ENCODE measurements at regions not wholly inside any gene's neighbourhood (a gene's known extent, or its start where the extent isn't known, plus 50 kb on each side); places are given as distances from the start of the nearest gene placed in this dataset.
A peak's percentile ranks its signal among the peaks of the same experiment; 100 is the strongest.

GRCh38 chr6:144768551-144769075 is 483.5 kb downstream of the UTRN start:
- Histone ChIP-seq H3K9me3 (no peaks in the 10 kb centered on the region), H3K4me3 (no peak overlapping the region), H3K27ac (no peak overlapping the region), H3K27me3 (no peaks in the 10 kb centered on the region), H3K36me3 (ENCODE audit: low read depth, missing control alignments) (no peaks in the 10 kb centered on the region), H3K4me1 (peaks cover 3% of the 10 kb centered on the region)
- peak; percentile 21 for DNase-seq
- intact Hi-C loops (cut with DNase I; ENCODE audit: low total_unique reads) = no loop called here
- TF ChIP-seq POLR2A (IDR thresholded peaks at IDR 0.05) = no peak
- TF ChIP-seq CTCF (IDR thresholded peaks at IDR 0.05) = no peak

- Histone ChIP-seq H3K4me3 (no peak overlapping the region), H3K9me3 (no peaks in the 10 kb centered on the region), H3K27ac (no peak overlapping the region), H3K36me3 (ENCODE audit: low read depth, missing control alignments) (no peaks in the 10 kb centered on the region), H3K27me3 (no peaks in the 10 kb centered on the region), H3K4me1 (peaks cover 3% of the 10 kb centered on the region)
- intact Hi-C loops (cut with DNase I; ENCODE audit: low total_unique reads) = no loop called here
- no peak for TF ChIP-seq CTCF (IDR thresholded peaks at IDR 0.05)
- no peak for TF ChIP-seq POLR2A (IDR thresholded peaks at IDR 0.05)
- WGBS, 2 donors = 51 to 55% methylated on average over 3 of the region's 3 CpGs
- no peak for DNase-seq
These were observed 484.0 kb downstream of the UTRN start for GRCh38 chr6:144769142-144769541.

GRCh38 chr6:144776031-144776819 is 491.1 kb downstream of the UTRN start:
- 73 to 87% methylated on average over 6 of the region's 6 CpGs for WGBS, 2 donors
- Histone ChIP-seq H3K27ac (no peak overlapping the region), H3K4me1 (no peaks in the 10 kb centered on the region), H3K4me3 (no peak overlapping the region), H3K9me3 (no peaks in the 10 kb centered on the region), H3K27me3 (no peaks in the 10 kb centered on the region), H3K36me3 (ENCODE audit: low read depth, missing control alignments) (no peaks in the 10 kb centered on the region)
- no peak for DNase-seq
- intact Hi-C loops (cut with DNase I; ENCODE audit: low total_unique reads) = no loop called here
- TF ChIP-seq POLR2A (IDR thresholded peaks at IDR 0.05) = no peak
- no peak for TF ChIP-seq CTCF (IDR thresholded peaks at IDR 0.05)

- H3K27me3 ChIP-seq = no peaks in the 10 kb centered on the region
- intact Hi-C loops (cut with DNase I; ENCODE audit: low total_unique reads) = no loop called here
- H3K36me3 ChIP-seq (ENCODE audit: low read depth, missing control alignments) = no peaks in the 10 kb centered on the region
- H3K27ac ChIP-seq = no peak overlapping the region
- H3K4me1 ChIP-seq = no peaks in the 10 kb centered on the region
- DNase-seq = no peak
- H3K9me3 ChIP-seq = no peaks in the 10 kb centered on the region
- TF ChIP-seq CTCF (IDR thresholded peaks at IDR 0.05) (no peak), POLR2A (IDR thresholded peaks at IDR 0.05) (no peak)
- H3K4me3 ChIP-seq = no peak overlapping the region
These were observed 492.1 kb downstream of the UTRN start for GRCh38 chr6:144777249-144777648.

- Histone ChIP-seq H3K9me3 (no peaks in the 10 kb centered on the region), H3K4me3 (no peak overlapping the region), H3K36me3 (ENCODE audit: low read depth, missing control alignments) (no peaks in the 10 kb centered on the region), H3K27ac (no peak overlapping the region), H3K27me3 (no peaks in the 10 kb centered on the region), H3K4me1 (no peaks in the 10 kb centered on the region)
- WGBS, 2 donors = 94 to 96% methylated on average over 2 of the region's 2 CpGs
- intact Hi-C loops (cut with DNase I; ENCODE audit: low total_unique reads) = no loop called here
- DNase-seq = no peak
- TF ChIP-seq POLR2A (IDR thresholded peaks at IDR 0.05) (no peak), CTCF (IDR thresholded peaks at IDR 0.05) (no peak)
These were observed 492.9 kb downstream of the UTRN start for GRCh38 chr6:144778056-144778455.
